T47D (cell line): ENCODE measurements at regions not wholly inside any gene's neighbourhood (a gene's known extent, or its start where the extent isn't known, plus 50 kb on each side); places are given as distances from the start of the nearest gene placed in this dataset.

ENCODE experiments used
- DNase-seq, 2 experiments: peaks; one replicate each; pipeline versions ENCODE4 v3.0.0 to v3.0.0-alpha.2; 2011 to 2012; ENCODE audit warnings: low read depth in 1 of 2, low spot score in 1 of 2
- JUND ChIP-seq: IDR thresholded peaks from 2 replicates; pipeline ENCODE4 v1.6.1; 2012; ENCODE audit warnings: low read depth
- in situ Hi-C: cut with HindIII; loops from 2 replicates; pipeline ENCODE4 v1.10.0; 2016; ENCODE audit warnings: low sequenced_read_pairs, low pct_unique_long_range_greater_than_20kb

DNA sequence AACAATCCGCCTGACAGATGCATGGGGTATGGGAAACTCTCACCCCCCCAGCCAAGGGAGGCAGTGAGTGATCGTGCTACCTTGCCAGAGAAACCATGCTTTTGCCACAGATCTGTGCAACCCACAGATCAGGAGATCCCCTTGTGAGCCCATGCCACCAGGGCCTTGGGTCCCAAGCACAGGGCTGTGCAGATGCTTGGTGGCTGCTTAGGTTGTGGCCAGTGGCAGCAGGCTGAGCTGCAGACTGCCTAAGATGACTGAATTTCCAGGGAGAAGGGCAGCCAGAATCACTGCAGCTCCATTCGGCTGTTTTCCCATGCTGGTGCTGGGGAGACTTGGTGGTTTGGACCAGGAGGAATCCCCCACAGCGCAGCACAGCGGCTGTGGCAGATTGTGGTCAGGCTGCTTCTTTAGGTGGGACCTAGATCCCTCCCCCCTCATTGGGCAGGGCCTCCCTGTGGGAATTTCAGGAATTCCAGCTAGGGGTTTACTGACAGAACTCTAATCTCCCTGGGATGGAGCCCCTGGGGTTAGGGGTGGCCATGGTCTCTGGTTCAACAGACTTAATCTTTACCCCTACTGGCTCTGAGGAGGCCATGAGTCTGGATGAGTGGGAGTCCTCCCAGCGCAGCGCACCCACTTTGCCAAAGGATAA, 264.6 kb upstream of the DAAM1 start:
- TF ChIP-seq JUND = no peak
- in situ Hi-C loops = no loop called here
- DNase-seq = no peak

DNA sequence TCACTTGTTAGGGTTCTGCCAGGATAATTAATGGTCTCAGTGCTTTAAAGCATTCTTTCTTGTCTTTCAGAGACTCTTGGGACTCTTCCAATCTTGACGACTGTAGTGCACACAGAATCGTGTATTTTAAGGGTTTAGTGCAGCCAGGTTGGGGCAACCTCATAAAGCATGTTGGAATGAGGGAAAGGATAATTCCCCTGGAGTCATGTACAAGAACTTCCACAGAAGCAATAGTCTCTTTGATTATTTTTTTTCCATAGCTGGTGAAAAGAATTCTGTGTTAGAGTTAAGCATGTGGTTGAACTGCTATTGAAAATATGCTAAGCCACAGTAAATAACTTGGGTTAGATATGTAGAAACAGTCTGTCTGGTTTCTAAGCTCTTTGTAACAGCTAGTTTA, 246.8 kb upstream of the DAAM1 start:
- peak in 1 of 2 experiments; percentile 33 for DNase-seq
- in situ Hi-C loops = no loop called here
- no peak for TF ChIP-seq JUND

DNA sequence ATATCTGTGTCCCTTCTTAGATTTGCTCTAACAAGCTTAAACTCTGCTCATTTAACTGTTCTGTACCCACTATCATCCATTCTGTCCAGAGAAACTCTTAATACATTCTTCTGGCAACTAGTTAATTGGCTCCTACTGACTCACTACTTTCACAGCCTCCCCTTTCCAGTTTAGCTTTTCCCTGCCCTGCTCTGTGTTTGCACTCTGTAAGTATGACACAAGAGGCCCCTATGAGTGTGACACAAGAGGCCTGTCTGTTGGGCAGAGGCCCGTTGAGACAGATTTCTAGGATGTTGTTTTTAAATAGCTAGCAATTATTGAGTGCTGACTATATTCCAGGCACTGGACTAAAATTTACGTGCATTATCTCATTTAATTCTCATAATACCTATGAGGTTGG, 246.0 kb upstream of the DAAM1 start:
- DNase-seq = no peak
- in situ Hi-C loops = no loop called here
- no peak for TF ChIP-seq JUND

DNA sequence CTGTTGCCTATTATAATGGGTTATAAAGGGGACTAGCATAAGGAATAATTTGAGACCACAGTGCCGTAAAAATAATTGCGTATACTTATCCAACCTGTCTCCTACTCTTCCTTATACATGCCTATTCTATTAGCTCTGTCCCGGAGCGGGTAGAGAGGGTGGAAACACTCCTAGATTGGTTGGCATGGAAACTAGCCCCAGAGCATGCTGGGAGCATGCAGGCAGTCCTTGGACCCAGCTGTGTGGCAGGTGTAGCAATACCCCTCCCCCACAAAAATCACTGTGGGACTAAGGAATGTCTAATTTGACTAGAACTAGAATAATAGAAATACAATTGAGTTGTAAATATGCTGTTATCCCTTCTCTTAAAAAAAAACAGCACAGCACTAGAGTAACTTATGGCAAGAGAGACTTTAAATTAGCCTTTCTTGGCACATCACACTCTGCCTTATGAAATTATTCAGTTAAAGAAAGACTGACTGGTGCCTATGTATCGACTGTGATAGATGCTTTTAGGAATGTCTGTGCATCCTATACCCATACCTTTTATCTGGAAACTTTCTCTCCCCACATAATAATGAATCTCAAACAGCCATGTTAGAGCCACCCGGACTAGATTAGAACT, 244.0 kb upstream of the DAAM1 start:
- in situ Hi-C loops = no loop called here
- DNase-seq = peak in 1 of 2 experiments; percentile 36

DNA sequence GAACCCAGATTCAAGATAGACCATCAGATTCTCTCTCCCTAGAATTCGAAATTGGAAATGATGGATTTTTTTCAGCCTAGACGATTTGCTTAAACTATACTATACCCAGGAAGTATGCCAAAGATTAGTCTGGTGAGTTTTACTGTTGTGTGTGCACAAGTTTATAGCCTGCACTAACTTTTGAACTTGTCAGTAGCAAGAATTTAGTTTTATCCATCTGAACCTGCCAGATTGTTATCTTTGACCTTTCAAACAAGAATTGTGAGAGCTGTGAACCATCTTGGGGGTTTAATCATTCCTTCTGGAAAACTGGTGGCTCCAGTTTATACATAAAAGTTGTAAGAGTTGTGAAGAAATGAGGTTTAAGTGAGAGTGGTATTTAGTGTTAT, 243.5 kb upstream of the DAAM1 start:
- DNase-seq = no peak
- in situ Hi-C loops = no loop called here
- TF ChIP-seq JUND = no peak

More for the DNA sequence above, 244.0 kb upstream of the DAAM1 start:
- TF ChIP-seq JUND = no peak

DNA sequence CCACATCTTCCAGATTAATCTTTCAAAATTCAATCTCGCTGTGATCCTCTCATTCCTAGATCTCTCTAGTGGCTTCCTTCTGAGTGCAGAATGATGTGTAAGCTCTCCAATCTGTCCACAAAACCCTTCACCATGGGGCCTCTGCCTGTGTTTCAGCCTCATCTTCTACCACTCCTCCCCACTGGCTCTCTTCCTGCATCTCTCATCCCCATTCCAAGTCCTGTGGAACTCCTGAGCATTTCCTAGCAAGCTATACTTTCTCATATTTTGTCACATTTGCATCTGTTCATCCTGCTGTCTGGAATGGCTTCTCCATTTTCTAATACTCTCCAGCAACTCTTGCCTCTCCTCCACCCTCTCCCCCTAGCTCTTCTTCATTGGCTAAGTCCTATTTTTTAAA, 242.0 kb upstream of the DAAM1 start:
- in situ Hi-C loops = no loop called here
- no peak for DNase-seq
- TF ChIP-seq JUND = no peak

DNA sequence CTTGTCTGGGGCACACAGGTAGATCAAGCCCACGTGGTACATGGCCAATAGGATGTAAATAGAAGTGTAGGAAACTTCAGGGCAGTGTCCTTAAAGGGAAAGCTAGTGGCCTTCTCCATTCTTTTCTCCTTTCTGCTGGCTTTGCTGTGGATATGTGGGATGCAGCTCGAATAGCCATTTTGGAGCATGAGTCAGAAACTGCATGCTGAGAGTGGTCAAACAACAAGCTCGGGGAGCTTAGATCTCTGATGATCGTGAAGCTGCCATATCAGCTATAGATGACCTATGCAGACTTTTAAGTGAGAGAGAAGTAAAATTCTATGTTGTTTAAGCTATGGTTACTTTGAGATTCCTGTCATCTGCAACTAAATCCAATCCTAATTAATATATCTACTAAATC, 241.3 kb upstream of the DAAM1 start:
- in situ Hi-C loops = no loop called here
- no peak for TF ChIP-seq JUND

DNA sequence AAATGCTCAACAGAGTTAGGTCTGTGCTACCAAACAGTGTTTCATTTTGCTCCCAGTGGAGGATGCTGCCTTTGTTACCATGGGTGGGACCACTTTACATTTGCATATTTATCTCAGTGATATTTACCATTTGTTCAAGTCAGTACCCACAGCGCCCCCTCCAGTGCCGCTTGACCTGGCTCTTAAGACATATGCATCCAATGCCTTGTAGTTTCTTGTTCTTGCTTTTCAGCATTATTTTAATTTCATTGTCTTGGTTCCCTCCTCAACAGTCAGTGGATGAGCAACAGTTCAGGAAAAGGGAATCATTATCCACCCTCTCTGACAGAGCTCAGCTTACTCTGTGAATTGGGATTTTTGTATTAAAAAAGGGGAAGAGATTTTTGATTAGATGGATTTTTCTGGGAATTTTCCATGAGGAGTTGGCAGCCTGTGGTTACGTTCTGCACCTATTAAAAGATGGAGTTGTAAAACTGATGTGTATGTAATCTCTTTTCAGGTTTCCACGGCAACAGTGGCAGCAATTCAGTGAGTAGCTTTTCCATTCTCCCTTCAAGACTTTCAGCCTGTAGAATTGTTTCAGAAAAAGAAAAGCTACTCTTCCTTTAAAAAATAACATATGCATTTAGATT, 240.5 kb upstream of the DAAM1 start:
- in situ Hi-C loops = no loop called here
- no peak for DNase-seq
- TF ChIP-seq JUND = no peak

More for the DNA sequence above, 241.3 kb upstream of the DAAM1 start:
- no peak for DNase-seq

DNA sequence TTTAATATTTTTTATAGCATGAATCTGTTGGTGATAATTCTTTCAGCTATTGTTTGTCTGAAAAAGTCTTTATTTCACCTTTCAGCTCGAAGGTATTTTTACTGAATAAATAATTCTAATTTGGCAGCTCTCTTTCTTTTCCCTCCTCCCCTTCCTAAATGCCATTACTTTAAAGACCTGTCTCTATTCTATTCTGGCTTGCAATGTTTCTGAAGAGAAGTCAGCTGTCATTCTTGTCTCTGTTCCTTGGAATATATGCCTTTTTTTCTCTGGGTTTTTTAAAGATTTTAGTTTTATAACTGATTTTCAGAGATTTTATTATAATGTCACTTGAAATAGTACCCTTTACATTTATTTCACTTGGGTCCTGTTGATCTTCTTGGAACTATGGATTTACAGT, 237.9 kb upstream of the DAAM1 start:
- no peak for TF ChIP-seq JUND
- no peak for DNase-seq
- in situ Hi-C loops = no loop called here

DNA sequence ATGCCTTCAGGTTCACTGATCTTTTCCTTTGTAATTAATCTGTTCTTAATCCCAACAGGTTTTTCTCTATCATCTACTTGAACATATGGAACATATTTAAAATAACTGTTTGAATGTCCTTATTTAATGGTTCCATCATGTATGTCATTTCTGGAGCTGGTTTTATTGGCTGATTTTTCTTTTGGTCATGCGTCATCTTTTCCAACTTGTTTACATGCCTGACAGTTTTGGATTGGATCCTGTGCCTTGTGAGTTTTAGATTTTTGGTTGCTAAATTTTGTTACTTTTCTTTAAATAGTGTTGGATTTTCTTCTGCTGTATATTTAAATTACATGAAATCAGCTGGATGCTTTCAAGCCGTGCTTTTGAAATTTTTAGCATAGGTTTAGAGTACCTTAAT, 237.3 kb upstream of the DAAM1 start:
- in situ Hi-C loops = no loop called here
- no peak for DNase-seq
- TF ChIP-seq JUND = no peak

DNA sequence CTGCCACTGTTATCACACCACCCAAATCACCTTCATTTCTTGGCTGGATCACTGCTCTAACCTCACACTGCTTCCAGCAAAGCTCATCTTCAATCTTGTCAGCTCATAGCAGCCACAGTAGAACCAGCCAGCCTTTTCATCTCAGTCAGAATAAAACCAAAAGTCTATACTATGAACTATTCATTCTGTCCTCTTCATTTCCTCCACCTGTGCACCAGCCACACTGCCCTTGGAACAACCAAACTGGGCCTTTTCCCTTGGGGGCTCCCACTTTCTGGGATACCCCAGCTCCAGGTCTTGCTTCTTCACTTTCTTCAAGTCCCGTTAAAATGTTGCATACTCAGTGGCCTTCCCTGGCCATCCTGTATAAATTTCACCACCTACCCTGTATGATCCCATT, 234.4 kb upstream of the DAAM1 start:
- in situ Hi-C loops = no loop called here
- DNase-seq = no peak
- no peak for TF ChIP-seq JUND

DNA sequence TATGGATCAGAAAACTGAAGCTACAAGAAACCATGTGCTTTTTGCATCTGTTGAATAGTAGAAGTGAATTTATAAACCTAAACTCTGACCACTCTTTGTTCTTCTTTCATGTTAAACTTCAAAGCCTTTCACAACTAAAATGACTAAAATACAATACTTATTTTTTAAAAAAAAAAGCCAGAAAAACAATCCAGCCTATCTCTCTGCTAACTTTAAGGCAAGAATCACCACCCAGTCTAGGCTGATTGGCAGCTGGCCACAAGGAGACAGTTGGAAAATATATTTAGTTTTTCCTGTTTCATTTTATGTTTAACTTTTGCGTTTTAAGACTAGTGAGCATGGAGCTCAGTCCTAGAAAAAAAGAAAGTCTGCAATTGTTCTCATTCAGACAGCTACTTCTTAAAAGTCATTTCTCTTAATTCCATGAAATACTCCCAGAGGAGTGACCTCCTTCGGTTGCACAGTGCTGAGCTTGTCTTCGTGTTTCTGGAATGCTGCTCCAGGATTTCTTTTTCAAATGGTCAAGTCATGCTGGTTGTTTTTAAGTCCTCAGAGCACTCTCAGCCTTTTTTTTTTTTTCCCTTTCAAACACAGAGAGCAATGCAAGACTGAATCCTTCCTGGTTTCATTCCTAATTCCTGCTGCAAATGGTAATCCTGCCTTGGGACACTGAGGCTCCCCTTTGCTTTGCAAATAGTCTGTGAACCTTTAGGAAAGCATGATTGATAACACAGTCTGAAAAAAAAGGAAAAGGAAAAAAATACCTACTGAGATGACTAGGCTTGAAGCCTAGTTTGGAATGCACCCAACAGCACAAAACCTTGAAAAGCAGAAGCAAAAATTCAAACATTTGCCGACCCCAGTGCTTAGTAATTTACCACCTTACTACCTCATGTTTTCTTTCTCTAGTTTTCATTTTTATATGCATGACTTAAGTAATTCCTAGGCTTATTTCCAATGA, 233.3 kb upstream of the DAAM1 start:
- DNase-seq = no peak
- in situ Hi-C loops = no loop called here
- no peak for TF ChIP-seq JUND

DNA sequence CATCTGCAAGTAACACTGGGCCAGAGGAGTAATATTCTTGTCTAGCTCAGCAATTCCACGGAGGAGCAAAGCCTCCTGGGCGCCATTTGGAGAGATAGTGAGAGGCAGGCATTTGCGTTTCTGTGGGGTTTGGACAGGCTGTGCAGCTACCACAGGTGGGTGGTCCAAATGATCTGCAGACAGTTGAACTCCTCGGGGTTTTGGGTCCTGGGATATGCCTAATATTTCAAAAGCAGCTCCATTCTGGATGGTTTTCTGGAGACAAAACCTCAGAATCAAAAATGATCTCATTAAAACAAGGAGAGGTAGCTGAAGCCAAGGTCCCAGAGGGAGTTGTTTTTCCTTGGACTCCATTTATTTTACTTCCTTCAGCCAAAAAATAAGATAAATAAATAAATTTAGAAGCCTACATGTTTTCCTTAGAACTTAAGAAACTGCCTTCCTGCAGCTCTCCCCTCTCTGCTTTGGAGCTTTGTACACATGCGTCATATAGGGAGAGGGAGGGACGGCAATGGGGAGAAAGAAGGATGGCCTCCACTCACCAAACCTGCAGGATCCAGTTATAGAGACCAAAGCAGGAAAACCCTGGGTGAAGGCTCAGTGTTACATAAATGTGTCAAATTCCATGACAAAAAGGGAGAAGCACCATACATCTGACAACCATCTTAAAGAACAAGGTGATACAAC, 227.3 kb upstream of the DAAM1 start:
- in situ Hi-C loops = no loop called here
- DNase-seq = no peak
- no peak for TF ChIP-seq JUND
